Stimulated activated CD8-positive, alpha-beta memory T cell treated with anti-CD3 and anti-CD28 coated beads, Interleukin-2, amount 100 ng/mL, for 48 hours (primary cell): ENCODE measurements at regions not wholly inside any gene's neighbourhood (a gene's known extent, or its start where the extent isn't known, plus 50 kb on each side); places are given as distances from the start of the nearest gene placed in this dataset.

Experiments
- DNase-seq, 2 donors: peaks; one replicate each; pipeline ENCODE4 v3.0.0-alpha.2; 2020; ENCODE audit warnings: low read depth in 2 of 2

GRCh38 chr4:53776141-53776540 is 184.9 kb upstream of the LNX1 start:
- DNase-seq, result no peak

GRCh38 chr4:53775381-53775780 is 184.1 kb upstream of the LNX1 start:
- DNase-seq, result no peak

GRCh38 chr4:53771326-53771725 is 180.0 kb upstream of the LNX1 start:
- DNase-seq, result no peak

GRCh38 chr4:53767482-53767881 is 176.2 kb upstream of the LNX1 start:
- DNase-seq, result no peak

GRCh38 chr4:53764761-53765490 is 173.6 kb upstream of the LNX1 start:
- DNase-seq, result no peak

GRCh38 chr4:53763813-53764597 is 172.7 kb upstream of the LNX1 start:
- DNase-seq, result no peak

- no peak for DNase-seq
These were observed 164.4 kb upstream of the LNX1 start for GRCh38 chr4:53755656-53756055.

GRCh38 chr4:53752124-53752523 is 160.8 kb upstream of the LNX1 start:
- DNase-seq, result no peak

GRCh38 chr4:53748328-53748772 is 157.1 kb upstream of the LNX1 start:
- DNase-seq, result no peak

GRCh38 chr4:53747401-53747800 is 156.1 kb upstream of the LNX1 start:
- no peak for DNase-seq

- no peak for DNase-seq
These were observed 153.3 kb upstream of the LNX1 start for GRCh38 chr4:53744446-53745160.

GRCh38 chr4:53734584-53735353 is 143.5 kb upstream of the LNX1 start:
- no peak for DNase-seq

GRCh38 chr4:53734182-53734581 is 142.9 kb upstream of the LNX1 start:
- DNase-seq, result no peak

- DNase-seq, result no peak
These were observed 141.4 kb upstream of the LNX1 start for GRCh38 chr4:53732661-53733060.

GRCh38 chr4:53730031-53730805 is 138.9 kb upstream of the LNX1 start:
- no peak for DNase-seq

GRCh38 chr4:53722110-53722509 is 130.8 kb upstream of the LNX1 start:
- no peak for DNase-seq

GRCh38 chr4:53721263-53721662 is 130.0 kb upstream of the LNX1 start:
- DNase-seq, result no peak

GRCh38 chr4:53720776-53721175 is 129.5 kb upstream of the LNX1 start:
- DNase-seq, result no peak

- DNase-seq, result no peak
These were observed 125.8 kb upstream of the LNX1 start for GRCh38 chr4:53717064-53717549.

GRCh38 chr4:53716471-53717063 is 125.3 kb upstream of the LNX1 start:
- no peak for DNase-seq
